ENCODE measurements at regions not wholly inside any gene's neighbourhood (a gene's known extent, or its start where the extent isn't known, plus 50 kb on each side); places are given as distances from the start of the nearest gene placed in this dataset.

DNA sequence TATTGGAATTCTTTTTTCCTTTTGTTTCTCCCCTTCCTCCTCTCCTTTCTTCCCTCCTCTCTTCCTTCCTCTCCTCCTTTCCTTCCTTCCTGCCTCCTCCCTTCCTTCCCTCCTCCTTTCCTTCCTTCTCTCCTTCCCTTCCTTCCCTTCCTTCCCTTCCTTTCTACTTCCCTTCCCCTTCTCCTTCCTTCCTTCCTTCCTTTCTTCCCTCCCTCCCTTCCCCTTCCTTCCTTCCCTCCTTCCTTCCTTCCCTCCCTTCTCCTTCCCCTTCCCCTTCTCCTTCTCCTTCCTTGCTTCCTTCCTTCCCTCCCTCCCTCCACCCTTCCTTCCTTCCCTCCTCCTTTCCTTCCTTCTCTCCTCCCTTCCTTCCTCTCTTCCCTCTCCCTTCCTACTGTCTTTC is 431.0 kb upstream of the MEIS1 start:
- no peaks in the 10 kb centered on the region for H3K9me3 ChIP-seq (ENCODE audit: control insufficient read depth, insufficient read depth, low read length)
- H3K27ac ChIP-seq (ENCODE audit: low read depth, low read length), result no peak overlapping the region
- no peak for DNase-seq (ENCODE audit: low read depth in 4 of 6, low spot score in 6 of 6)

DNA sequence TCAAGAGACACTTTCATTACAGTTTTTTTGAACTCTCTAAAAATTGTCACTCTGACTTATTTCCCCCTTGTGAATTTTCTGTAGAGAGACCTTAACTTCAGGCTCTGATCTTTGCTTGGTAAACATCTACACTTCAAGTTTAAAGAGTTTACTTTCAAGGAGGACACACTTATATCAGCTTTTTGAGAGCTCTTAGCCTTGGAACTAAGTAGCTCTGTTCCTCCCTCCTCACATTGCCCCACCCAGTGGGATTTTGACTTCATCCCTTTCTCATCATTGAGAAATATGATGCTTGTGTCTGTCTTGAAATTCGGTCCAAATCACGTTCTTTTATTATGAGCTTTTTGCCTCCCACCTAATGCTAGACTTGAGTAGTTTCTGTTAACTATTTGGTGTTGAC is 433.4 kb upstream of the MEIS1 start:
- H3K27me3 ChIP-seq (ENCODE audit: control insufficient read depth, insufficient read depth, low read length), result no peaks in the 10 kb centered on the region
- DNase-seq (ENCODE audit: low read depth in 4 of 6, low spot score in 6 of 6), result no peak
- WGBS (ENCODE audit: insufficient coverage), result no CpG with 5 or more reads among the region's 2 CpGs
- no peaks in the 10 kb centered on the region for H3K36me3 ChIP-seq (ENCODE audit: control insufficient read depth, insufficient read depth, low read length)
- H3K4me3 ChIP-seq (ENCODE audit: low read depth, low read length), result no peak overlapping the region
- no peaks in the 10 kb centered on the region for H3K4me1 ChIP-seq (ENCODE audit: control insufficient read depth, insufficient read depth, low read length)
- H3K9me3 ChIP-seq (ENCODE audit: control insufficient read depth, insufficient read depth, low read length), result no peaks in the 10 kb centered on the region
- H3K27ac ChIP-seq (ENCODE audit: low read depth, low read length), result no peak overlapping the region

More for the DNA sequence above, 431.0 kb upstream of the MEIS1 start:
- H3K4me1 ChIP-seq (ENCODE audit: control insufficient read depth, insufficient read depth, low read length), result no peaks in the 10 kb centered on the region
- no peaks in the 10 kb centered on the region for H3K36me3 ChIP-seq (ENCODE audit: control insufficient read depth, insufficient read depth, low read length)
- no peak overlapping the region for H3K4me3 ChIP-seq (ENCODE audit: low read depth, low read length)
- H3K27me3 ChIP-seq (ENCODE audit: control insufficient read depth, insufficient read depth, low read length), result no peaks in the 10 kb centered on the region

DNA sequence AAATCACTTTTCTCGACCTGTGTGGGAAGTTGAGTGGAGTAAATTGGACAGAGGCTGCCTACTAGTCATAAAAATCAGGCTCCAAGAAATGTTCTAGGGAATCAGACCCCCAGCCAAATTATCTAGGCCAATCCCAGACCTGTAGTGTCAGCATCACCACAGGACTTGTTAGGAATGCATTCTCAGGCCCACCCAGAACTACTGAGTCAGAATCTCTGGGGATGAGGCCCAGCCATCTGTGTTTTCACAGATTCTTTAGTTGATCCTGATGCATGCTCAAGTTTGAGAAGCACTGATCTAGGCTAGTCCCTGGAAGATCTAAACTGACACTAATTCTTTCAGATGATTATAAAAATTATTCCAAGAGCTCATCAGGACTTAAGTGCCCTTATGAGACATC is 434.0 kb upstream of the MEIS1 start:
- H3K4me1 ChIP-seq (ENCODE audit: control insufficient read depth, insufficient read depth, low read length), result no peaks in the 10 kb centered on the region
- no CpG with 5 or more reads among the region's 1 CpG for WGBS (ENCODE audit: insufficient coverage)

DNA sequence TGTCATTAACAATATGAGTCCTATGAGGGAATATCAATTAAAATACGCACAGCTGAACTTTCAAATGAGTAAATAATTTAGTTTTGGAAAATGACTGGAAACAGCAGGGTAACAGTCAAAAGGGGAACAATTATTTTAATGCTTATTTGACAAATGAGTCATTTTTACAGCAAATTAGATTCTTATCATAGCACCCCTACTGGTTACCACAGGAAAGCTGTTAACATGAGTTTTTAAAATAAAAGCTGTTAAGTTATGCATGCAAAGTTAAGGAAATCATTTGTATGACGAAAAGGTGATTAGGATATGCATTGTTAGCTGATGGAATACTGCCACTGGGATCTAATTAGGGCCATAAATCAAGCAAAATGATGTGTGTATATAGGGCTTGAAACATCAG is 435.1 kb upstream of the MEIS1 start:
- Histone ChIP-seq H3K27ac (ENCODE audit: low read depth, low read length) (no peak overlapping the region), H3K4me3 (ENCODE audit: low read depth, low read length) (no peak overlapping the region), H3K36me3 (ENCODE audit: control insufficient read depth, insufficient read depth, low read length) (no peaks in the 10 kb centered on the region), H3K27me3 (ENCODE audit: control insufficient read depth, insufficient read depth, low read length) (no peaks in the 10 kb centered on the region), H3K4me1 (ENCODE audit: control insufficient read depth, insufficient read depth, low read length) (no peaks in the 10 kb centered on the region), H3K9me3 (ENCODE audit: control insufficient read depth, insufficient read depth, low read length) (no peaks in the 10 kb centered on the region)
- WGBS (ENCODE audit: insufficient coverage), result 71% methylated on average over 1 of the region's 2 CpGs
- peak in 3 of 6 donors; percentile 9 to 88 (median 12) for DNase-seq (ENCODE audit: low read depth in 4 of 6, low spot score in 6 of 6)

More for the DNA sequence above, 434.0 kb upstream of the MEIS1 start:
- H3K9me3 ChIP-seq (ENCODE audit: control insufficient read depth, insufficient read depth, low read length), result no peaks in the 10 kb centered on the region
- H3K27me3 ChIP-seq (ENCODE audit: control insufficient read depth, insufficient read depth, low read length), result no peaks in the 10 kb centered on the region
- H3K27ac ChIP-seq (ENCODE audit: low read depth, low read length), result no peak overlapping the region
- H3K4me3 ChIP-seq (ENCODE audit: low read depth, low read length), result no peak overlapping the region
- no peaks in the 10 kb centered on the region for H3K36me3 ChIP-seq (ENCODE audit: control insufficient read depth, insufficient read depth, low read length)
- DNase-seq (ENCODE audit: low read depth in 4 of 6, low spot score in 6 of 6), result no peak

DNA sequence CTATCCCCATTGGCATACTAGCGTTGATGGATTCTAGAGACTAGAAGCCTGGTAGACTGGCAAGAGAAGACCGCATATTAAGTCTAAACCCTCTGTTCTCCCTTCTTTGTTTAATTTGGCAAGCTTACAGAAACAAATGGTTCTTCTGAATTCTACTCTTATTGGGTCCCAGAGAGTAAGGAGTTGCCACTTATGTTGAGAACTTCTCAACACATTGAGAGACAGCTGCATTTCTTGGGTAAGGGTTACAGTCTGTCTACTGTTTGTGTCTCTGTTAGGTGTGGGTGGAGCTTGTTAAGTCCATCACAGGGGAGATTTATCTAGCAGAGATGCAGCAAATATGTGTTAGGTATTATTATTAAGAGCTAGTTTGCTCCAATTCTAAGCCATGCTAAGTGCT is 435.8 kb upstream of the MEIS1 start:
- H3K4me3 ChIP-seq (ENCODE audit: low read depth, low read length), result no peak overlapping the region
- no peaks in the 10 kb centered on the region for H3K27me3 ChIP-seq (ENCODE audit: control insufficient read depth, insufficient read depth, low read length)
- DNase-seq (ENCODE audit: low read depth in 4 of 6, low spot score in 6 of 6), result no peak
- no CpG with 5 or more reads among the region's 2 CpGs for WGBS (ENCODE audit: insufficient coverage)
- H3K4me1 ChIP-seq (ENCODE audit: control insufficient read depth, insufficient read depth, low read length), result no peaks in the 10 kb centered on the region
- H3K27ac ChIP-seq (ENCODE audit: low read depth, low read length), result no peak overlapping the region
- H3K36me3 ChIP-seq (ENCODE audit: control insufficient read depth, insufficient read depth, low read length), result no peaks in the 10 kb centered on the region
- no peaks in the 10 kb centered on the region for H3K9me3 ChIP-seq (ENCODE audit: control insufficient read depth, insufficient read depth, low read length)

DNA sequence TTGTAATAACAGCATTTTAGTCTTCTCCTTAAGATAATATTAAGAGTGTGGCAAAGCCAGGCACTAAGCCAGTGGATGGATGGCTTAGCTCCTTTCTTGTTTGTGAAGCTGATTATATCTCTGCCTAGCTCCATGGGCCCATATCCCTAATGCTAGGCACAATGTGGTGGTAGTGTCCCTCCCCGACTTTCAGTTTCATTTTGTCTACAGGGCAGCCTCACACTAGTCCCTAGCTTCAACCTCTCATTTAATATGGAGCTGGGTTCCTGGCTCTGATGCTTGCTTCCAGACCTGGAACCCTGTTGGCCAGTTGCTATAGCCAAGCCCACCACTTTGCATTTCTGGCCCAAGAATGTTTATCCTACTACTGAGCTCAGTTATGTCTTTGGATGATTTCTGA is 437.0 kb upstream of the MEIS1 start:
- H3K4me3 ChIP-seq (ENCODE audit: low read depth, low read length), result no peak overlapping the region
- H3K4me1 ChIP-seq (ENCODE audit: control insufficient read depth, insufficient read depth, low read length), result no peaks in the 10 kb centered on the region
- no peaks in the 10 kb centered on the region for H3K9me3 ChIP-seq (ENCODE audit: control insufficient read depth, insufficient read depth, low read length)
- no peaks in the 10 kb centered on the region for H3K27me3 ChIP-seq (ENCODE audit: control insufficient read depth, insufficient read depth, low read length)
- DNase-seq (ENCODE audit: low read depth in 4 of 6, low spot score in 6 of 6), result no peak
- WGBS (ENCODE audit: insufficient coverage), result no CpG with 5 or more reads among the region's 1 CpG
- no peaks in the 10 kb centered on the region for H3K36me3 ChIP-seq (ENCODE audit: control insufficient read depth, insufficient read depth, low read length)
- H3K27ac ChIP-seq (ENCODE audit: low read depth, low read length), result no peak overlapping the region

DNA sequence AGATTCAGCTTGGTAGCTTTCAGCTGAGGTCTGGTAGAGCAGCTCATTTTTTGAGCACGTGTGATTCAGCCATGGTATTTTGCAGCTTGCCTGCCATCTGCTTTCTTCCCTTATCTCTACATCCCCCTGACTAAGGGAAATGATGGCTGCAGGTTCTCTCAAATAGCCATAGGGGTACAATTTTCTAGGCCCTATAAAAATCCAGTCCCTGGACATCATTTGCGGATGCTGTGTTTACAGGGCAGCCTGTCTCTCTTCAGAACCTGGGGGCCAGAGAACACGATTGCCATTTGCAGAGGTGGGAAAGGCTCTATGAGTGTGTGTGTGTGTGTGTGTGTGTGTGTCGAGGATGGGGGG is 442.7 kb upstream of the MEIS1 start:
- H3K27me3 ChIP-seq (ENCODE audit: control insufficient read depth, insufficient read depth, low read length), result no peaks in the 10 kb centered on the region
- H3K36me3 ChIP-seq (ENCODE audit: control insufficient read depth, insufficient read depth, low read length), result no peaks in the 10 kb centered on the region
- H3K27ac ChIP-seq (ENCODE audit: low read depth, low read length), result no peak overlapping the region
- DNase-seq (ENCODE audit: low read depth in 4 of 6, low spot score in 6 of 6), result peak in 1 of 6 donors; percentile 65
- no peaks in the 10 kb centered on the region for H3K9me3 ChIP-seq (ENCODE audit: control insufficient read depth, insufficient read depth, low read length)
- no peak overlapping the region for H3K4me3 ChIP-seq (ENCODE audit: low read depth, low read length)
- H3K4me1 ChIP-seq (ENCODE audit: control insufficient read depth, insufficient read depth, low read length), result no peaks in the 10 kb centered on the region
- 75% methylated on average over 2 of the region's 4 CpGs for WGBS (ENCODE audit: insufficient coverage)

DNA sequence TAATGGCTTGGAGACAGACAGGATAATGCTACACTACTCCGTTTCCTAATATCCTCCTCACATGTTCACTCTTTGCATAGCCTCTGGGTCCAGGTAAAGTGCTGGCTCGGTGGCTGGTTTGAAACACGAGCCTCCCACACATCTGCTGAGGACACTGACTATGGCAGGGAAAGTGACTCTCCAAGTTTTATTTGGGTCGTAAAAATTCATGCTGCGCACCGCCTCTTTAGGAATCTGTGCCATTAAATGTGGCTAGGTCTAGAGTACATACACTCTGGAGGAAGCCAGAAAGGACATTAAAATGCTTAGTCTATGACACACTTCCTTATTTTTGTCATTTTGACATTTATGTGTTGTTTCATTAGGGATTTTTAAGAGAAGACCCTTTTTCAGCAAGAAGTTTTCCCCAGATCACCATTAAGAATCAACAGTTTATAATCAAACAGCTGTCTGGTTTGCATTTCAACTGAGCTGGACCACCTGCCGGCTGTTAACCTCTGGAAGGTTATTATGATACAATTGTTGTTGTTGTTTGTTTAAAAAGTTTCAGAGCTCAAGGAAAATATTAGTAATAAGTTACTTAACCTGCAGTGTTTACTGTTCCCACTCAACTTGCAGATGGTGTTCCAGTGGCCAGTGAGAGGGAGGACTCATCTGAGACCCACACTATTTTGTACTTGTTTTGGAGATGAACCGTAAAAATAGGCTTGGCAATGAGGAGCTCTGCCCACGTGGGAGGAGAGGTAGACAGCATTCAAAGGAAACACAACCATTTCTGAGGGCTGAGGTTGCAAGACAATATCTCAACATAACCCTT is 443.3 kb upstream of the MEIS1 start:
- WGBS (ENCODE audit: insufficient coverage), result 47% methylated on average over 3 of the region's 9 CpGs
- DNase-seq (ENCODE audit: low read depth in 4 of 6, low spot score in 6 of 6), result peak in 2 of 6 donors; percentile 12 to 16
- Histone ChIP-seq H3K4me3 (ENCODE audit: low read depth, low read length) (no peak overlapping the region), H3K36me3 (ENCODE audit: control insufficient read depth, insufficient read depth, low read length) (no peaks in the 10 kb centered on the region), H3K9me3 (ENCODE audit: control insufficient read depth, insufficient read depth, low read length) (no peaks in the 10 kb centered on the region), H3K27me3 (ENCODE audit: control insufficient read depth, insufficient read depth, low read length) (no peaks in the 10 kb centered on the region), H3K27ac (ENCODE audit: low read depth, low read length) (no peak overlapping the region), H3K4me1 (ENCODE audit: control insufficient read depth, insufficient read depth, low read length) (no peaks in the 10 kb centered on the region)

DNA sequence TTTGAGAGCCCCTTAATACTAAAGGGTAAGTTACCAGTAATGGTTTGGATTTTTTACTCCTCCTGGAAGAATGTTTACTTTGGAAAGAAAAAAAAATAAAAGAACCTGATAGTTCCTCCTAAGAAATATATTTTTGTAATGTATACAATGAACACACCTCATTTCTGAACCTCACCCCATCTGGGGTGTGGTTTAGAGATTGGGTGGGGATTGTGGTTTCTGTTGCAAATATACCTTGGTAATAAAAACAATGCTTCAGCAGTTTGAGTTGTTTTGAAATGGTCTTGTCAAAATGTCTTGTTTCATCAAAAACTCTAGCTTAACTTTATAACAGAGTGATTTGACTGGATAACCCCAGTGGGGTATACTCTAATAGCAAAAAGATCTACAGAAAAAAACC is 448.9 kb upstream of the MEIS1 start:
- Histone ChIP-seq H3K36me3 (ENCODE audit: control insufficient read depth, insufficient read depth, low read length) (no peaks in the 10 kb centered on the region), H3K9me3 (ENCODE audit: control insufficient read depth, insufficient read depth, low read length) (no peaks in the 10 kb centered on the region), H3K27ac (ENCODE audit: low read depth, low read length) (no peak overlapping the region), H3K4me1 (ENCODE audit: control insufficient read depth, insufficient read depth, low read length) (no peaks in the 10 kb centered on the region), H3K4me3 (ENCODE audit: low read depth, low read length) (no peak overlapping the region), H3K27me3 (ENCODE audit: control insufficient read depth, insufficient read depth, low read length) (no peaks in the 10 kb centered on the region)
- no peak for DNase-seq (ENCODE audit: low read depth in 4 of 6, low spot score in 6 of 6)

DNA sequence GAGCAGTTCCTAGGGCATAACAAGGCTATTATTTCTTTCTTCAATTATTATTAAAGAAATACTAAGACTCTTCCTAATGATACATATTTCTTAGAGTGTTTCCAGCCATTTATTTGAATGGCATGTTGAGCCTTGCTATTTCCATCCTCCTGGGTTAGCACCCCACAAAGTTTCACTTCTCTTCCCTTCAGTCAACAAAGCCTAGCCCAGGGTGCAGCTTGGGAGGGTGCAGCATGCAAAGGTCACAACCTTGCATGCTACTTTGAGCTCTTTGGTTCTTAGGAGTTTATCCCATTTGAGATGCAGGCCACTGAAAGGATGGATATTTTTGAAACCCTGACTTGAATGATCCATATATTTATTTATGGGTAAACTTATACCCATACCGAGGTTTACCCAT is 454.4 kb upstream of the MEIS1 start:
- WGBS (ENCODE audit: insufficient coverage), result no CpG with 5 or more reads among the region's 1 CpG
- H3K27ac ChIP-seq (ENCODE audit: low read depth, low read length), result no peak overlapping the region
- H3K9me3 ChIP-seq (ENCODE audit: control insufficient read depth, insufficient read depth, low read length), result no peaks in the 10 kb centered on the region
- no peak overlapping the region for H3K4me3 ChIP-seq (ENCODE audit: low read depth, low read length)
- no peaks in the 10 kb centered on the region for H3K4me1 ChIP-seq (ENCODE audit: control insufficient read depth, insufficient read depth, low read length)
- no peaks in the 10 kb centered on the region for H3K27me3 ChIP-seq (ENCODE audit: control insufficient read depth, insufficient read depth, low read length)
- H3K36me3 ChIP-seq (ENCODE audit: control insufficient read depth, insufficient read depth, low read length), result no peaks in the 10 kb centered on the region
- no peak for DNase-seq (ENCODE audit: low read depth in 4 of 6, low spot score in 6 of 6)
